PC-9 (cell line): ENCODE measurements at regions not wholly inside any gene's neighbourhood (a gene's known extent, or its start where the extent isn't known, plus 50 kb on each side); places are given as distances from the start of the nearest gene placed in this dataset.

Experiments used
- BruUV-seq: library from RNA; stranded (reverse); fragments of 400-500 nt; replicated peaks from 2 replicates; lab custom pipeline; 2021; lab: Mats Ljungman, UMichigan
- CTCF ChIA-PET: fragments of 300-600 bp; sonication (Branson Sonifier 250); formaldehyde crosslinking; loops from one replicate; lab custom pipeline; 2022; ENCODE audit warnings: antibody characterized with exemption; lab: Charles Lee
- POLR2A ChIA-PET: fragments of 300-600 bp; sonication (Branson Sonifier 250); formaldehyde crosslinking; loops from one replicate; lab custom pipeline; 2022; ENCODE audit warnings: antibody characterized with exemption; ENCODE audit not compliant: unreplicated experiment; lab: Charles Lee
- DNase-seq, 2 experiments: peaks; one replicate each; pipeline versions ENCODE4 v3.0.0 to v3.0.0-alpha.2; 2015 to 2022; ENCODE audit warnings: mixed read lengths in 1 of 2
- H2AFZ ChIP-seq: fragments of 200-600 bp; sonication (generic); 2 replicates; pipeline ENCODE4 v1.8.1; 2017; ENCODE audit warnings: antibody characterized with exemption
- H3F3A ChIP-seq: fragments of 200-600 bp; sonication (generic); 2 replicates; pipeline ENCODE4 v1.8.1; 2017; ENCODE audit warnings: antibody characterized with exemption, mild to moderate bottlenecking, low read depth; ENCODE audit not compliant: insufficient read depth
- H3K27ac ChIP-seq: fragments of 200-600 bp; sonication (generic); 2 replicates; pipeline ENCODE4 v1.6.1; 2016; ENCODE audit warnings: mixed run types
- H3K27me3 ChIP-seq: fragments of 200-600 bp; sonication (generic); 2 replicates; pipeline ENCODE4 v1.6.1; 2016; ENCODE audit warnings: low read depth, mixed run types; ENCODE audit not compliant: insufficient read depth
- H3K36me3 ChIP-seq: fragments of 200-600 bp; sonication (generic); 2 replicates; pipeline ENCODE4 v1.6.1; 2016; ENCODE audit warnings: low read depth, mixed run types
- H3K4me1 ChIP-seq: fragments of 200-600 bp; sonication (generic); replicated peaks from 2 replicates; pipeline ENCODE4 v1.6.1; 2016; ENCODE audit warnings: mixed run types; ENCODE audit not compliant: insufficient read depth
- H3K4me2 ChIP-seq: fragments of 200-600 bp; sonication (generic); 2 replicates; pipeline ENCODE4 v1.6.1; 2017; ENCODE audit warnings: mixed run types
- H3K4me3 ChIP-seq: fragments of 200-600 bp; sonication (generic); 2 replicates; pipeline ENCODE4 v1.6.1; 2016; ENCODE audit warnings: mixed run types
- H3K79me2 ChIP-seq: fragments of 200-600 bp; sonication (generic); 2 replicates; pipeline ENCODE4 v1.6.1; 2017; ENCODE audit warnings: low read depth, mixed run types
- H3K9me2 ChIP-seq: fragments of 200-600 bp; sonication (generic); 2 replicates; pipeline ENCODE4 v1.8.1; 2017; ENCODE audit warnings: mild to moderate bottlenecking; ENCODE audit not compliant: insufficient read depth
- H3K9me3 ChIP-seq: fragments of 200-600 bp; sonication (generic); 2 replicates; pipeline ENCODE4 v1.8.1; 2016; ENCODE audit warnings: low read depth; ENCODE audit not compliant: insufficient read depth
- H4K20me1 ChIP-seq: fragments of 200-600 bp; sonication (generic); 2 replicates; pipeline ENCODE4 v1.8.1; 2017; ENCODE audit not compliant: insufficient read depth
- EZH2 ChIP-seq: fragments of 200-600 bp; sonication (generic); IDR thresholded peaks from 2 replicates; pipeline ENCODE4 v1.8.0; 2017; ENCODE audit warnings: antibody characterized with exemption, low read depth
- intact Hi-C: fragments of 100-400 bp; cut with micrococcal nuclease; formaldehyde crosslinking; loops from one replicate; pipeline ENCODE4 v1.10.0; 2022; ENCODE audit not compliant: unreplicated experiment
- TF ChIP-seq, protein P1 (sequence below): fragments of 200-600 bp; sonication (generic); conservative IDR thresholded peaks from 2 replicates; pipeline ENCODE4 v1.6.1; 2017; ENCODE audit warnings: mixed run types, antibody characterized with exemption, mild to moderate bottlenecking, moderate library complexity

DNA sequence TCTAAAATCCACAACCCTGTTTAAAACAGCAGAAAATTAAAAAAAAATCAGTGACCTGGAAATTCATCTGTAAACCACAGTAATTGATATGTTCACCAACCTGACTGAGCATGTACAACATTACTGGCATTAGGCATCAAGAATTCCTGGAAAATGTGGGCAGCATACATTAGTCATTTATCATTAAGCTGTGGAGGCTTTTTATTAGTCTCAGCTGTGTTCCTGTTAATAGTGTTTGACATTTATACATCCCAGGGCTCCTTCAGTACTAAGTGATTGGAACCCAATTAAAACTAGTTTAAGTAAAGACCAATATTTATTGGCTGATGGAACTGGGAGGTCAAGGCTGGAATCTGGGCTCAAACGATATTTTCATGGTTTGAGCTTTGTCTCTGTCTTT is 227.3 kb upstream of the GIMD1 start:
- no peak for DNase-seq
- POLR2A ChIA-PET, result no interaction called here

DNA sequence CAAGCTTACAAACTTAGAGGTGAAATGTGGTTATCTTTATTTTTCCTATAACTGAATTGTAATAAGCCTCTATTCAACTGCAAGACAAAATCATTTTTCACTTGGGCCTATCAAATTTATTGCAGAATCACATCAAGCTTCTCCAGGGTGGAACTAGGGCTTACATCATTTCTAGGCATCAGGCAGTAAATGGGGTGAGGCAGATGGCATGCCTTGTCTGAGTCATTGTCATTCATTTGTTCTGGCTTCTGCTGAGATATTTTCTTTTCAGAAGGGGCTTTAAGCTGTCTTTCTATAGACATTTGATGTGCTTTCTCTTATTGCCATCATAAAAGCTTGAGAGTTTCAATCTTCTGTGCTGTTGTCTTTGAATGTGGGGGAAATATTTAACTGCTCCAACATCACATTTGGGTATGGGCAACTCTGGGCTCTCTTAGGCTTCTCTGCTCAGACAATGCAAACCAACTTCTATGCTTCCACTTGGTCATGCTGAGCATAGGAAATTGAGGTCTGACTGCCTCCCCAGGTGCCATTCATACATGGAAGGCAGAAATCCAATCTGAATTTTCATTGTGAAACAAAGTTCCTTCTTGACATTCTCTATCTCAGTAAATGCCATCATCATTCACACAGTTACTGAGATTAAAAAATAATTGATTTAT is 225.8 kb upstream of the GIMD1 start:
- H3K27ac ChIP-seq, result no peak overlapping the region
- ChIA-PET POLR2A (no interaction called here), CTCF (no interaction called here)
- H3F3A ChIP-seq, result no peaks in the 10 kb centered on the region
- no peak overlapping the region for H2AFZ ChIP-seq
- no peak overlapping the region for H3K4me2 ChIP-seq
- H3K9me2 ChIP-seq, result no peaks in the 10 kb centered on the region
- no peaks in the 10 kb centered on the region for H4K20me1 ChIP-seq
- H3K27me3 ChIP-seq, result no peaks in the 10 kb centered on the region
- no peaks in the 10 kb centered on the region for H3K36me3 ChIP-seq
- no peak for DNase-seq
- H3K79me2 ChIP-seq, result no peaks in the 10 kb centered on the region
- no TSS peak for BruUV-seq
- H3K4me3 ChIP-seq, result no peak overlapping the region
- TF ChIP-seq, protein P1, sequence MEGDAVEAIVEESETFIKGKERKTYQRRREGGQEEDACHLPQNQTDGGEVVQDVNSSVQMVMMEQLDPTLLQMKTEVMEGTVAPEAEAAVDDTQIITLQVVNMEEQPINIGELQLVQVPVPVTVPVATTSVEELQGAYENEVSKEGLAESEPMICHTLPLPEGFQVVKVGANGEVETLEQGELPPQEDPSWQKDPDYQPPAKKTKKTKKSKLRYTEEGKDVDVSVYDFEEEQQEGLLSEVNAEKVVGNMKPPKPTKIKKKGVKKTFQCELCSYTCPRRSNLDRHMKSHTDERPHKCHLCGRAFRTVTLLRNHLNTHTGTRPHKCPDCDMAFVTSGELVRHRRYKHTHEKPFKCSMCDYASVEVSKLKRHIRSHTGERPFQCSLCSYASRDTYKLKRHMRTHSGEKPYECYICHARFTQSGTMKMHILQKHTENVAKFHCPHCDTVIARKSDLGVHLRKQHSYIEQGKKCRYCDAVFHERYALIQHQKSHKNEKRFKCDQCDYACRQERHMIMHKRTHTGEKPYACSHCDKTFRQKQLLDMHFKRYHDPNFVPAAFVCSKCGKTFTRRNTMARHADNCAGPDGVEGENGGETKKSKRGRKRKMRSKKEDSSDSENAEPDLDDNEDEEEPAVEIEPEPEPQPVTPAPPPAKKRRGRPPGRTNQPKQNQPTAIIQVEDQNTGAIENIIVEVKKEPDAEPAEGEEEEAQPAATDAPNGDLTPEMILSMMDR, result no peak
- TF ChIP-seq EZH2, result no peak
- intact Hi-C loops, result no loop called here
- H3K4me1 ChIP-seq, result no peaks in the 10 kb centered on the region
- no peaks in the 10 kb centered on the region for H3K9me3 ChIP-seq

More for the DNA sequence above, 227.3 kb upstream of the GIMD1 start:
- no peak for TF ChIP-seq EZH2
- TF ChIP-seq, protein P1, result no peak
- H3K79me2 ChIP-seq, result no peaks in the 10 kb centered on the region
- no peaks in the 10 kb centered on the region for H4K20me1 ChIP-seq
- CTCF ChIA-PET, result no interaction called here
- no TSS peak for BruUV-seq
- H3F3A ChIP-seq, result no peaks in the 10 kb centered on the region
- no peak overlapping the region for H2AFZ ChIP-seq
- intact Hi-C loops, result no loop called here
- H3K4me2 ChIP-seq, result no peak overlapping the region
- H3K27me3 ChIP-seq, result no peaks in the 10 kb centered on the region
- H3K4me3 ChIP-seq, result no peak overlapping the region
- H3K9me2 ChIP-seq, result no peaks in the 10 kb centered on the region
- no peak overlapping the region for H3K27ac ChIP-seq
- no peaks in the 10 kb centered on the region for H3K9me3 ChIP-seq
- H3K4me1 ChIP-seq, result no peaks in the 10 kb centered on the region
- H3K36me3 ChIP-seq, result no peaks in the 10 kb centered on the region

DNA sequence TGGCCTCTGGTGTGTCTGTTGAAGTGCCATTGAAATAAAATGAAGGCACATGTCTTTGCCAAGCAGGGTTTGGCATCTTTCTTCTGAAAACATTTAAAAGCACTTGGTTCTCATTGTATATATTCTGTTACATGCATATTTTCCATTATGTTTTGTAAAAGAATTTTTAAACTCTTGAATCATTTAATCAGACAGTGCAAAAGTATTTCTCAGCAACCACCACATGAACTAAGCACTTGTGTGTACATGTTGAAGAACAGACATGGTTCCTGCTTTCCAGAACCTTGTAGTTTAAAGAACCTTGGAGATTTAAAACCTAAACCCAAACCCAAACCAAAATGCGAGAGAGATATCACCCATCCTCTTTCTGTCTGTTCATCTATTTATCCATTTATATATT is 220.3 kb upstream of the GIMD1 start:
- Histone ChIP-seq H3K9me3 (no peaks in the 10 kb centered on the region), H3K27ac (no peak overlapping the region), H3K79me2 (no peaks in the 10 kb centered on the region), H4K20me1 (no peaks in the 10 kb centered on the region), H3K4me1 (no peaks in the 10 kb centered on the region), H3K9me2 (no peaks in the 10 kb centered on the region), H3K27me3 (no peaks in the 10 kb centered on the region), H3K36me3 (no peaks in the 10 kb centered on the region), H2AFZ (no peak overlapping the region), H3F3A (no peaks in the 10 kb centered on the region), H3K4me3 (no peak overlapping the region), H3K4me2 (no peak overlapping the region)
- no peak for DNase-seq
- POLR2A ChIA-PET, result no interaction called here
- intact Hi-C loops, result no loop called here
- BruUV-seq, result no TSS peak
- TF ChIP-seq, protein P1, result no peak
- no peak for TF ChIP-seq EZH2
- CTCF ChIA-PET, result no interaction called here
